Stimulated activated CD8-positive, alpha-beta memory T cell treated with anti-CD3 and anti-CD28 coated beads, Interleukin-7, amount 100 ng/mL, for 48 hours (primary cell): ENCODE measurements at regions not wholly inside any gene's neighbourhood (a gene's known extent, or its start where the extent isn't known, plus 50 kb on each side); places are given as distances from the start of the nearest gene placed in this dataset.
A peak's percentile ranks its signal among the peaks of the same experiment; 100 is the strongest.

ENCODE experiments used
- DNase-seq, 2 donors: peaks; one replicate each; pipeline ENCODE4 v3.0.0-alpha.2; 2020; ENCODE audit warnings: low read depth in 1 of 2; ENCODE audit errors: extremely low read depth in 1 of 2

DNA sequence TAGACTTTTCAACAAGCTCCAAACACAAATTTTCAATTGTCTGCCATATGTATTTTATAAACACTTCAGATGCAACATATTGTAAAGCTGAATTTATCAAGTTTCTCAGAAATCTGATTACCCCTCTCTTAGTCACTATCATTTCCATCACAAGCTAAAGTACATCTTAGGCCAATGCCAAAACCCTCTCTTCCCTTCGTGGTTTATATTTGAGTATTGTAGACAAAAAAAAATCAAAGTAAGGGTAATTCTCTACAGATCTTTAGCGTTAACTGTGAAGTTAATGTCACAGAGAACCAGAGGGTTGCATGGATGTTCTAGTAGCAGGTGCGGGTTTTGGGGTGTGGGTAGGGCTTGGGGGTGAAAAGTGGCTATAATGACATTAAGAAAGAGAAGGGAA, 387.7 kb upstream of the PTGER4 start:
- no peak for DNase-seq

DNA sequence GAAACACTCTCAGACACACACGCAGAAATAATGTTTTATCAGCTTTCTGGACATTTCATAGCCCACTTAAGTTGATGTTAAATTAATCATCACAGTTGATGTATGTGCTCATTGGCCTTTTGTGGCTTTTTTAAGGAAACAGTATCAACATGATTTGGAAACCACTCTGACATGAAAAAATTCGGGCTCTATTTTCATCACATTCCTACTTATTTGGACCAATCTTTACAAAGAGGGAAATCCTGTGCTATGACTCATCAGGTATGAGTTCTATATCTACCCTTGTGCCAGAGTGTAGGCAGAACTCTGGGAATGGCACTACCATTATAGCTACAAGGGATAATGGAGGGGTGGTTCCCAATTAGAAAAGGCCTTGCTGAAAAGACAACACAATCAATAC, 388.4 kb upstream of the PTGER4 start:
- DNase-seq, result no peak

DNA sequence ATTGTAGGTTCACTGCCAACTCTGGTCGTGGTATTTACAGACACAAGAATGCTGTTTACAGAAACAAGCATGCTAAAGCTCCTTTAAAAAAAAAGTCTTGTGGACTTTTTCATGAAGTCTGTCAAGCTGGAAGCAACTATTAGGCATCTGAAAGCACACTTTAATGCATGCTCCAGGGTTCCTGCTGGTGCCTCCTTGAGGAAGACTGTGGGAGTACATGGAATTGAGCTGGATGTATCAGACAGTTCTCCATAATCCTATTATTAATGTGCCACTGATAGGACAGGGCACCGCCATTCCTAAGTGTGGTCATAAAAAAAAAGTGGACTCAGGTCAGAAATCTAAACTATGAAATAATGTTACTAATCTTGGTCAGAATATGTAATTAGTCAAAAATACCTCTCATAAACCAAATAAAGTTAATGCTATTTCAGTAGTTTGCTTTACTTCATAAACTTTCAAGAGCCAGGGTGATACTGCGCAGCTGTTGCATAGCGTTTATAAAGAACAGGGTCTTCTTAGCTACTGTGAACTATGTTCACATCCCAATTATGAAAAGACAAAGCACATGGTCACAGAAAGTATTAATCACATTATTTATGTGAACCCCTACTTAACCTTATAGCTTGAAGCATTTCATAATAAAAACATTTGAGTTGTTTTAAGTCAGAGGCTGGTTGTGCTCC, 390.8 kb upstream of the PTGER4 start:
- no peak for DNase-seq

DNA sequence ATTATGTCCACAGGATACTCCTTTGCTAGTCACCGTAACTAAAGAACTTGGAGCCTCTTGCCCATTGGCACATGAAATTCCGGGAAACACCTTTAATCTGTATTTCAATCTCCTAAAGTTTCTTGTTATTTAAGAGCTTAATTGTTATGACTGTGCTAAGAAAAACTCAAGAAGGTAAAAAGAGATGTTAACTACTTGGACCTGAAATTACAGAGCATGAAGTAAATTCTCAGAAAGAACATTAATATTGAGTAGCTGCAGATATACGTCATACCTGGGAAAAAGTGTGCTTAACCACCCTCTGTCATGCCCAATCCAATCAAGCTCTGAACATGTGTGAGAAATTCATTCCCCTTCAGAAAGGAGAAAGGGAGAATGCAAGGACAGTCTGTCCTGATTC, 394.9 kb upstream of the PTGER4 start:
- no peak for DNase-seq

DNA sequence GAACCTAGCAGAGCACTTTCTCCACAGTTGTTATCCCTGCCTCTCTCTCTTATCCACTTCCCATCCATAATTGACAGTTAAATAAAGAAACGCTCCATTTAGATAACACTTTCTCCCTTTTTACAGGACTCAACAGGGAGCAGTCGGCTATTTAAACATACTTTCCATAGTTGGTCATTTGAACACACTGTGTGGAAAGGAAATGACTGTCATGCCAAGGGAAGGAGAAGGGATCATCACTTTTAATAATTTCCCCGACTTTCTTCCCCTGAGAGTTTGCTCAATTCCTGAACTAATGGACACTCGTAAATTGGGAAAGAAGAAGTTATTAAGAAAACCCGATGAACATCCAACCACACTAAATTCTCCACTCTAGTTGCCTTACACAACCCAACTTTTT, 400.8 kb upstream of the PTGER4 start:
- DNase-seq, result no peak

DNA sequence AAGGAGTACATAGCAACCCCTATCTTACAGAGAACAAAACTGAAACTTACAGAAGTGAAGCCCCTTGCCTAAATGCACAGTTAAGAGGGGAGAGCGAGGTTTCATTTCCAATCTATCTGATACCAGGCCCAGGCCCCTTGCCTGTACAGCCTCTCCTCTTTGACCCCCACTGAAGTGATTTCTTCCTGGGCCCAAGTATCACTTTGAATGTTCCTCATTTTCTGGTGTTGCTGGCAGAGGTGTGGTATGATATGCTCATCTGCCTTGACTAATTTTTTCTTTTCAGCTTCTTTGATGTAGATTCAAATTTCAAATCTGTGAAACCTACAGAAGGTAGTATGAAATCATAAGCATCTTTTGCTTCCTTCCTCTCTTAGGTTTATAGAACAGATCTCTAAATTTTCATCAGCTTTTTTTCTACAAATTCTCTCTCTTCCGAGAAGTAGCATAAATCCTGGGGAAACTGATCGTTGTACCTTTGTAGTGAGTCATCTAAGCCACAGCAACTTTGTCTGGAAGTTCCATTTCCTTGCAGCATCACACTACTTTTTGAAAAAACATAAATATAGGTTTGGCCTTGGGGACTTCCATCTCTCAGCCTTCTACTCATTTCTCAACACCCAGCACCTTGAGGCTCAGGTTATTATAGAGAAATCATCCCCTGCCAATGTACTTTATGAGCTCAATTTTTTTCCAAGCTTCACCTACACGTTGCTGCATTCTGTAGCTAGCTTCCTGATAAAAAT, 402.4 kb upstream of the PTGER4 start:
- peak; percentile 6 to 53 for DNase-seq

DNA sequence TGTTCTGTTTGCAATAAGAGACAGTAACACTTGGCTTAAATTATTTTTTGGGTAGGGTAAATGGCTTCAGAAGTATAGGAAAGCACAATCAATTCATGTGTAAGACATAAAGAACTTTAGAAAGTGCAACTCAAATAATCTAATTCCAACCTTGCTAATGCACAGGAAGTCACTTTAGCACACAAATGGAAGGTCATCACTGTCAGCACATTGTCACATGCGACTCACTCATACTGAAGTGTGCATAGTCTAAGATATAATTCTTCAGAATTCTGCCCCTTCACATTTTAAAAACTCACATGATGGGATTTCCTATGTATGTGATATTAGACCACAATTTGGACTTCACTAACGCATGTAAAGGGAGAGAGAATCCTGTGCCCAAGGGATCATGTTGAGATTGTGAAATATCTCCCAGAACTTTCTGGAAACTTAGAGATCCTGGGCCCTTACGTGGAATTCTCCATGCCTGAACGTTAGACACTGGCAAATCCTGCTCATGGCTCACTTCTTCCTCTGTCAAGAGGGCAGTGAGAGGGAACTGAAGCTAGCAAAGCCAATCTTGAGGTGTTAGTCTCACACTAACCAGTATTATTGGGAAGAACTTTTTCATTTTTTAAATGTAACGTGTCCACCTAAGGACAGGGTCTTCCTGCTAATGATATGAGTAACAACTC, 403.2 kb upstream of the PTGER4 start:
- DNase-seq, result no peak

DNA sequence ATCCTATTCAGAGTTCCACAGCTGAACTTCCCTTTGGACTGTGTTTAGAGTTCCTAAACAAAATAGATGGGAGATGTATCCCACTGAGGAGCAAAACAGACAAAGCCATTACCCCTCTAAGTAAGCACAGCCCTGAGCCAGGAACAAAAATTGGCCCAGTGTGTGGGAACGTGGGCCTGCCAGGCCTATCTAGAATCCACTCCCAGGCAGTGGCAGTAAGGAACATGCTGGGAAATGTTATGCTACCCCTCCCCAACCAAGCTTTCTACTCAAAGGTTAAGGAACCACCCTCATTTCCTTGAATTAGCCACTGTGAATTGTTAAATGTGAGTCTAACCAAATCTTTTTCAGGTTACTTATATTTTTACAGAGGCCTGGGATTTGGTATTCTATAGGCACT, 405.1 kb upstream of the PTGER4 start:
- DNase-seq, result no peak

DNA sequence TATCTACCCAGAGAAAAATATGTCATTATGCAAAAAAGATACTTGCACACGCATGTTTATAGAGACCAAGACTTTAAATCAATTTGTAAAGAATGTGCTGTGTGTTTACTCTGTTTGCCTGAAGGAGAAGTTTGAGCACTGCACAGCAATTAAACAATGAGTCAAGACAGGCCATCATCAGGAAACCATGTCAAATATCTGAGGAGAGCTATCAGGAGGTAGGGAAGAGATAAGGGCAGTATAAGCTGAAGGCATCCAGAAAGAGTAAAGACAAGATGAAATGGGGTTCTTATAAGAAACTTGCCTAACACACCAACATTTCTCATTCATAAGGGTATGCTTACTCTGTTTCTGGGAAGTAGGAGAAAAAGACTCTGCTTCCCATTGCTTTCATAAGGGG, 405.8 kb upstream of the PTGER4 start:
- no peak for DNase-seq

DNA sequence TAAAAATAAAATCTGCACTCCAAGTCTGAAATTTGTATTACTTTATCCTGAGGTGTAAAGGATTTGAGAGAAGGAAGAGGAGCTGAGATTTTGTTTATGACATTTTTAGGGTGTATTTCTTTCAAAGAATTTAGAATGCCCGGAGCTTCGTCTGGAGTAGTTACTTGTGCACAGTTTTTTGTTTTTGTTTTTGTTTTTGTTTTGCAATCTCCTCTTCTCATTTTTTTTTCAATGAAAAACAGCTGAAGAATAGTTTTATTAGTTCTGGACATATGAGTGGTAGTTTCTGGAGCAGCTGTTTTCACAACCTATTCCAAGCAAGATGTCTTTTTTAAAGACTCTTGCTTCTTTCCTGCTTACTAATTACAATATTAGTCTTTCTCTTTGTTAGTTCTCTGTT, 408.2 kb upstream of the PTGER4 start:
- DNase-seq, result no peak

DNA sequence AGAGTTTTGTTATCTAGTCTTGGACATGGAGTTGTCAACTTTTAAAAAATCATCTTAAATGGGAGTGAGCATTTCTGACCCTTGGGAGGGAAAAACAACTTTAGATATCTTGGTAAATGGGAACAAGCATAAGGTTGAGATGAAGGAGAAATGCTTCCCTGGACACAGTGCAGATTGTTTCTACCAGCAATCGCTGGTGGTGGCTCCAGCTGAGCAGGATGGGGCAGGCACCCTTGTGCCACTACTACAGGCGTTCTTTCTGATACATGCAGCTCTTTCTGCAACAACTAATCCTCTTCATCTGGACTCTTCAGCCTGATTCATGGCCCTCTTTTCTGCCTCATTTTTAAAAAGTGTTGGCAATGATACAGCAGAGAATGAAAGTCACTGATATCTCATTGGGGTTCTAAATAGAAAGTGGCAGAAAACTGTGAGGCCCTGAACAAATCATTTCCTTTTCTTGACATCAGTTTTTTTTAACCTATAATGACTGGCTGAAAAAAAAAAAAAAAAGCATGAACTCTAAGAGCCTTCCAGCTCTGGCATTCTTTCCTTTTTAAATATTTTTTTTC, 409.4 kb upstream of the PTGER4 start:
- no peak for DNase-seq

DNA sequence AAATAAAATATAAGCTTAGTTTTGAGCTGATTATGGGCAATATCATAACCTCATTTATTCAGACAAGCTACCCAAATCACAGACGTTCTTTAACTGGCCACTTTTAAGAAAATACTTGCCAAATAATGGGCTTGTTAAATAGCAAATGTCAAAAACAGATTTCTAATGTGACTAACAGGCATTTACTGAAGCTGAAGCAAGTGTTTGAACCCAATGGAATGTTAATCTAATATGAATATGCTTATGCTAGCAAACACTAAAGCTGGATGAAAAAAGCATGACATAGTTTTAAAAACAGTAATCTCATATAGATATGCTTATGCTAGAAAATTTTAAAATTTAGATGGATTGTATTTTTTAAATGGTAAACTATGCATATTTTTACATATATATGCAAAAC, 411.6 kb upstream of the PTGER4 start:
- no peak for DNase-seq

DNA sequence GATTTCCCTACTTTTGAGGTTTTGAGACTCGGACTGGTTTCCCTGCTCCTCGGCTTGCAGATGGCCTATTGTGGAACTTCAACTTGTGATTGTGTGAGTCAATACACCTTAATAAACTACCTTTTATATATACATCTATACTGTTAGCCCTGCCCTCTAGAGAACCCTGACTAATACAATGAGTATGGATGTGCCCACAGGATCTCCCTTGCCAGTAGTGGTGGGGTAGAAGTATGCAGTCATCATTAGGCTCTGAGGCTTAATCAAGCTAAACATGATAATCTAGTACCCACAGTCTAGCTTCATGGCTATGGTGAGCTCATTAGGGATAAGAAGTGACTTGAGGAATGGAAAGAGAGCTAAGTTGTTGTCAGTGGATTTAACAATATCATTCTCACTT, 412.8 kb upstream of the PTGER4 start:
- no peak for DNase-seq

DNA sequence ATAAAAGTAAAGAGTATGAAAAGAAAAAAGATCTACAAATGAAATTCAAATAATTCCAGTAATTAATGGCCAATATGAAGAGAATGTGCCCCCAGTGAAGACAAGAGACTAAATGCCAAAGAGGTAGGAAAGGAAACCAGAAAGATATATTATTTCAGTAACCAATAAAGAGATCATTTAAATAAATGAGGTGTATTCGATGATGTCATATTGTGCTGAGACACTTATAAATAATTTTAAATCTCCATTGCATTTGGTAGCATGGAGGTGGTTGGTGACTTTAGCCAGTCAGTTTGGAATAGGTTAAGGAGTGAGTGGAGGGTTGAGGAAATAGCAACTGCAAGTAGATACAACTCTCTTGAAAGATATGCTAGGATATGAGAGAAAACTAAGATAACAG, 417.7 kb upstream of the PTGER4 start:
- no peak for DNase-seq

DNA sequence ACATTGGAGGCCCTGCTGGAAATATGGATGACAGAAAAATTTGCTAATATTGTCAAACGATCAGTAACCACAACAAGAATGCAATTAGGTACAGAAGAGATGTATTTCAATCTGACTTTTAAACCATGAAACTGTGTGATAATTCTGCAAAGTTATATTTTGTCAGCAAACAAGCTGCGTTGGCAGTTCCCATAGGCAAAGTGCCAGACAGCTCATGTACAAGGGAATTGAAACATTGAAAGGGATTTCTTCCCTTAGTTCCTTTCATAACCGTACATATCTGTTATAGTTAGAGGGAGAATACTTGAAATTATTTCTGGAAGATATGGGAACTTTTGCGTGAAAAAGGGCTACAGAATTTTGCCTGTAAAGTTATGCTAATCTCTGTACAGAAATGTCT, 419.4 kb upstream of the PTGER4 start:
- DNase-seq, result no peak

DNA sequence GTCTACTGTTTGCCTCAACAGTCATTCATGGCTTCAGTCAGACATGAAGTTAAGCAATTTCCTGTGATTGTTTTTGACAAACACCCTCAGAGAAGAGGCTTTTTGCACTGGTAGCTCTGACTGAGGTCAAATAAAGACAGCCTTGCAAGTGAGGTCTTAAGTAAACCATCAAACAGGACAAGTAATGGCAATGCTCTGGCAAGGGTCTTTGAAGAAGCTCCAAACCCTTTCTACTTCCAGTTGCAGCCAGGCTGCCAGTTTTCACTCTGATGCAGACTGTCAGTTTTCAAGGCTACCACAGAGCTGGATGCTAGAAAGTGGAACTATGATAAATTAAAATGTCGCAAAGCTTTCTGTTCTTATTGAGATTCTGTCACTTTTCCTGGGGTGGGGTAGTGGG, 421.5 kb upstream of the PTGER4 start:
- DNase-seq, result no peak

DNA sequence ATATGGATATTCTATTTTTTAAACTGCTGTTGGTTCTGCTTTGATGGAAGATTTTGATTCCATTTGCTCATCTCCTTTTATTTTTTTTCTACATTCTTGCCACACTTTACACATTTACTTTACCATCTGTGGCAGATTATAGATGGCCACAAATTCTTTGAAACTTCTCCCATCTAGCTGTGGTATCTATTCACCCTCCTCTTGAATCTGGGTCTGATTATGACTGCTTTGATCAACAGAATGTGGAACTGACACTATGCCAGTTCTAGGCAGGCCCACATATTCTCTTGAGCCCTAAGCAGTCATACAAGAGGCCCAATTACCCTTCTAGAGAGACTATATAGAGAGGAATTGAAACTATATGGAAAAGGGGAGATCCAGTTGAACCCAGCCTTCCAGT, 439.0 kb upstream of the PTGER4 start:
- no peak for DNase-seq

DNA sequence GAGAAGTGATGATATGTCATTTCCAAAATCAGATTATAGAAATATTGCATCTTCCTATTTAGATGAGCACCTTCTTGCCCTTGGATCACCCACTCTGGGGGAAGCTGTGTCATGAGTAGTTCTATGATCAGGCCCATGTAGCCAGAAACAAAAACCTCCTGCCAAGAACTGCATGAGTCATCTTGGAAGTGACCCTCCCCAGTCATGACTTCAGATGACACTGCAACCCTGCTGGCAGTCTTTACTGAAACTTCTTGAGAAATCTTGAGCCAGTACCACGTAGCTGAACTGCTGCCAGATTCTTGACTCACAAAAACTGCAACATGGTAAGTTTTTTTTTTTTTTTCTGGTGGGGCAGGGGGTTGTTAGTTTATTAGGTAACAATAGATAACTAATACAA, 439.6 kb upstream of the PTGER4 start:
- peak in 1 of 2 donors; percentile 58 for DNase-seq

DNA sequence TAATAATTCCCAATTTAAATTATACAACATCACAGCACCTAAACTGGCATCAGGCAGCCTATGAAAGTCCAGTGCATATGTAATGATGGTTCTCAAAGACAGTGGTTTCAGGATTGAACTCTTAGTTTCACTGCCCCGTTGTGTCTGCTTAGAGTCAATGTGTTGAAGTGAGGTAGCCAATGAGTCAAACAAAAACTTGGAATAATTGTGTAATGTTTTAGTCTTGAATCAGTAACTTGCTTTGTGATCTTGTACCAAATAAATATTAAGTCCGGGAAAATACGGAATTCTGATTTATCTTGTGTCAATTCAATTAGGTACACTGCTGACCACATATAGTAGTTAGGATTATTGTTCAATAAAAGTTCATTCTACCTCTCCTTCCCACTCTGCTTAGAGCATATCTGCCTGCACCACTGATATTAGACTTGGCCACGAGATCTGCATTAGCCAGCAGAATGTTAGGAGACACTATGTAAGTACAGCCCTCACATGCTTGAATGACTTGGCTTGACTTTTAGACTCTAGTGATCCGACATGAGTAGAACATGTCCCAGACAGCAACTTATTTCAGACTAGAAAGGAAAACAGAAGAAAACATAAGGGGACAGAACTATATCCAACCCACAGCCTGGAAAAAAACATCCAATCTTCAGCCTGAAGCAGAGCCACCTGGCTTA, 441.5 kb upstream of the PTGER4 start:
- DNase-seq, result no peak

DNA sequence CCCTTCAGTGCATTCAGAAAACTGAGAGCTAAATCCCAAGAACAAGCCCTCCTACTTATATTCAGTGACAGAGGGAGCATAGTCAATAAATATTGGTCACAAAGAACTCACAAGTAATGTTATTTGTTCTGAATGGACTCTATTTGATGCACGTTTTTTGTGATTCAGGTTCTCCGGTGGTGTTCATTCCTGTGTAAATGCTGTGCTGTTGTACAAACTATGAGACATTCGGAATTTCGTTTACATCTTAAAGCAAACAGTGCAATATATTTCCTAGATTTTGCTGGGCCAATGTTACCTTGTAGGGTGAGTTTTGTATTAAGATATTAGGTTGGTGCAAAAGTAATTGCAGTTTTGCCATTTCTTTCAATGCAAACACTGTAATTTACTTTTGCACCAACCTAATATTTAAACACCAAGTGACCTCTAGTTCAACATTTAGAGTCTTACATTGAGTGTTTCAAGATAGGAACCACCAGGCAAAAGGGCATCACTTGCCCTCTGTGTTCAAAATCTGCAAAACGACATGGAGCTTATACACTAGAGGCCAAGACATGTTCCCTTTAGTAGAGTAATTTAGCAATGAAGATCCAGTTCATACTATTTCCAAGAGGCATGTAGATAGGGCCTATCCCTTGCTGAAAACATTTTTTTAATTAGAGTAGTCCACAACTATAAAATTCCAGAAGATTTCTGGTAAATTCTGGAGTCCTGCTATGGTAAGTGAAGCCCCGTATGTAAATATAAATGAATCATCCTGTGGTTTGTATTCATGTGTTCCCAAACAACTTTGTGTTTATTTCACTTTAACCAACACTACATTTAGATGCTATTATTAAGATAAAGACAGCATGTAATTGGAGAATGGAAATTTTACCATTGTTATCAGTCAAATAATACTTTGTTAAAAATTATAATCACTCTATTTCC, 444.0 kb upstream of the PTGER4 start:
- DNase-seq, result no peak
